GM21423 (cell line): ENCODE measurements at regions not wholly inside any gene's neighbourhood (a gene's known extent, or its start where the extent isn't known, plus 50 kb on each side); places are given as distances from the start of the nearest gene placed in this dataset.
"Not testable (repeated sequence)": the region's sequence is repeated elsewhere in the genome, so short reads cannot be mapped to it uniquely, and the experiment has no call there.

Experiments
- ATAC-seq: cut with Tn5 transposase; IDR thresholded peaks from one replicate; pipeline ENCODE4 v1.9.1; 2021; ENCODE audit warnings: mild to moderate bottlenecking, moderate library complexity; ENCODE audit not compliant: unreplicated experiment

DNA sequence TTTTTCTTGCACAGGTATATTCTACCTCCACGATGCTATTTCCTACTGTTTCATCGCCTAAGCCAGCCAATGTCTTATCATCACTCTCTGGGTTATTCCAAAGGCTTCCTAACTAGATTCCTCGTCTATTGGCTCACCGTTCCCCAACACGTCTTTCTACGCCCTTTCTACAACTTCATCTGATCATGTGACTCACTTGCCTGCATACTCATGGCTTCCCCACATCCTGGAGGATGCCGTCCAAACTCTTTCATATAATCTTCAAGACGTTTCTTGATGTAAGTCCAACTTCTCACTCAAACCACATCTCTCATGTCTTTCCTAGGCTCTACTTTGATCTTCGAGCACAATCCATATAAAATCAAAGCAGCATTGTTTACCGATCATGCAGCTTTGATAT is 322.0 kb upstream of the PPARGC1A start:
- ATAC-seq = no peak

DNA sequence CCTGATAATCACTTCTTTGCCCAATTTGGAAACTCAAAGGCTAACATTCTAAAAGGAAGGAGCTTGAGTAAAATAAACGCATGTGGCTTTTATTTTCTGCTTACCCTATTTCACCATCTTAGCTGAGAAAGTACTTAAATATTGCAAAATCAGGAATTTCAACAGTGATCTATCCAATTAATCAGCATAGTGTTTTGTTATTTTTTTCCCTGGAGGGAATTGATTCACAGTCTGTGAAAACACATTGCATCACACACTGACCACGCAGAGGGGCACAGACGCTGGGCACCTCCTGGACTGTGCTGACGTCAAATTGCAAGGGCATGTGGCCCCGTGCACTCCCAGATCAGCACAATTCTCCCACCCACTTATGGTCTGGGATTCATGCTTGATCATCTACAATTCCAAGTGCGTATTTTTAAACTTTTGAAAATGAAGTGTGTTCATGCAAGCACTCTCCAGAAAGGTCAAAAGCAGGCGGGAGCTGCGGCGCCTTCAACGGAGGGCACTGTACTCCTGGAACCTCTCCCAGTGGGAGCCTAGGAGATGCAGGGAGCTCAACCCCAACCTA is 320.6 kb upstream of the PPARGC1A start:
- no peak for ATAC-seq

DNA sequence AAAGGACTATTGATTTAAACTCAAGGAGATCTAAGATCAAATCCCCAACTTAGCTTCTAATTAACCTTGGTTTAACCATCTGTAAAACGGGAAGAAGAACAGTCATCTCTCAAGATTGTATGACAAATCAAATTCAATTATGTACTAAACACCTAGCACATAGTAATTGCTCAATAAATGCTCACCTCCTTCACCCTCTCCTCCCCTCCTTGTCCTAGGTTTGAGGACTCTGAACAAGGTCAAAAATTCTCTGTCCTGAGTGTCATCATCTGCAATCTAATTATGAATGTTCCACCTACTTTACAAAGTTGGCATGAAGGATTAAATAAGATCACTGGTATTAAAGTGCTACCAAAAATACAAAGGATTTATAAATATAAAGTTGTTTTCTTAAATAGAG is 320.1 kb upstream of the PPARGC1A start:
- ATAC-seq = no peak

DNA sequence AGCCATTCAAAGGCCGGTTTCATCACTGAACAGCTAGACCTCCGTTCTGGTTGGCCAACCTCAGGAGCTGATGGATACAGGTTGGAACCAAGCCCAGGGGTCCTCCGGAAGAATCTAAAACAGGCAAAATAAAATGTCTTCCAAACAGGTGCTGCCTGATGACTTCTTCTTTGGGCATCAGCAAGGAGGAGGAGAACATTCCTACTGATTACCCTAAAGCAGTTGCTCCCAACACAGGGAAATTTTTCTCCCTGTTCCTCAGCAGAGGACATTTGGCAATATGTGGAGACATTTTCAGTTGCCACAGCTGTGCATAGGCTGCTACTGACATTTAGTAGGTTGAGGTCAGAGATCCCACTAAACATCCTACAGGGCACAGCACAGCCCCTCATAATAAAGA is 319.3 kb upstream of the PPARGC1A start:
- ATAC-seq = no peak

DNA sequence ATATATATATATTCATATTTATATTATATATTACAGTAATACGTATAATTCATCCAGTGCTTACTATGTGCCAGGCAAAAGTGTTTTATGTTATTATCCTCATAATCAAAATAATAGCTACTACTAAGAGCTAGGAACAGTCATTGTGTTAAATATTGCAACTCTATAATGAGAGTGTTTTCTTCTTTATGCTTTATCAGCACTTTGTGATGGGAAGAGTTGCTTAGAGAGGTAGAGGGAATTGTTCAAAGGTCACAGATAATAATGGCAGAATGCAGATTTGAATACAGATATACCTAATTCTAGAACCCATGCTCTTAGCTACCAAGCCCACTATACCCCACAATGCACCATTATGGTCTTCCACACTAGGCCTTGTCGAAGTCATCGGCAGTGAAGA is 318.8 kb upstream of the PPARGC1A start:
- no peak for ATAC-seq

DNA sequence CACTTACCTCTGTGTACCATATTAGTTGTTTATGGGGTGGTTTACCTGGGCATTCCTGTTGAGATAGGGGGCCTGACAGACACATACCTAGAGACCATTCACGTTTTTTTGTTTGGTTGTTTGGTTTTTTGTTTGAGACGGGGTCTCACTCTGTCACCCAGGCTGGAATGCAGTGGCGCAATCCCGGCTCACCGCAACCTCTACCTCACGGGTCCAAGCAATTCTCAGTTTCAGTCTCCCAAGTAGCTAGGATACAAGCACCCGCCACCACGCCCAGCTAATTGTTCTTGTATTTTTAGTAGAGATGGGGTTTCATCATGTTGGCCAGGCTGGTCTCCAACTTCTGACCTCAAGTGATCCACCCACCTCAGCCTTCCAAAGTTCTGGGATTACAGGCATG is 314.9 kb upstream of the PPARGC1A start:
- ATAC-seq = not testable (repeated sequence)

DNA sequence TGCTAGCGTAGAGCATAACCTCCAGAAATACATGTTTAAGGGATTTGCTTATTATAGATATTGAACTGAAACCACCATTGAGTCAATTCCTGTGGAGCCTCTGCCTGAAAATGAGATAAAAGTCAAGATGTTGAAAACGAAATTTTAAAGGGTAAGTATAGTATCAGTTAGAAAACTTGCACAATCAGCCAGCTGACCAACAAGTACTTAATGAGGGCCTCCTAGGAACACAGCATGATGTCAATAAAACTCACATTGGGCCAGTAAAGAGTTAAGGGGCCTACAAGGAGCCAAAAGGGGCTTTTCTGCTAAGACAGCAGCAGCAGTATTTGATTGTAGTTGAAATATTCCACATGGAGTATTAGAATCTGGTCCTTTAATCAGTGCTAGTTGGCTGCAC is 314.1 kb upstream of the PPARGC1A start:
- ATAC-seq = no peak

DNA sequence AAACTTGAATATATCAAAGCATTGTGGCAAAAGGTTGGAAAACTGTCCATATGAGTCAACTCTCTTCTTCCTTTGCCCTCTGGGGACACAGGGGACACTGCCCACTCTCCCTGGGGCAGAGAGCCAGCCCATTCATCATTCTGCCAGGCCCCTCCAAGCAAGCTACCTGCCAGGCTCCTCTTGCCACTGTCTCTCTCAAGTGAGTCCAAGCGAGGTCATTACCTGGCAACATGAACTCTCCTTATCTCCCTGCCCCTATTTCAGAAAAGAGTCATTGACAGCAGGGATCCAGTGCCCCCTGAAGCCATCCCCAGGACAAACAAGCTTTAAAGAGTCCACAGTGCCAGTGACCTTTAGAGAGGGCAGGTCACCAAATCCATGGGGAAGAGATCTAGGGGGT is 312.7 kb upstream of the PPARGC1A start:
- ATAC-seq = no peak

DNA sequence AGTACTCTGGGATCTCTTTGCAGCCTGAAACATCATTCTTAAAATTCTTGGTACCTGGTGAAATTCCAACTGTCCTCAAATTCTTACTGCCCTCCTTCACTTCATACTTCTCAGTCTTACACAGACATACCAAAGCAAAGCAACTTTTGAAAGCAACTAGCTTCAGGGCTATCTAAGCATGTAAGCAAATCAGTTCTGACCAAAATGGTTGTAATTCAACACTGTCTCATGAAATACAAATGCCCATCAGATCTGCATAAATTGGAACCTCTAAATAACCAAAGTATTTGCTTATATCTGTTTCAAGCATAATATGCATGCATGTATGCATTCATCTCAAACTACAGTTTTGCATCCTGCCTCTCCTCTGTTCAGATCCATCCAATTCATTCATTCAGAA is 308.1 kb upstream of the PPARGC1A start:
- ATAC-seq = no peak

DNA sequence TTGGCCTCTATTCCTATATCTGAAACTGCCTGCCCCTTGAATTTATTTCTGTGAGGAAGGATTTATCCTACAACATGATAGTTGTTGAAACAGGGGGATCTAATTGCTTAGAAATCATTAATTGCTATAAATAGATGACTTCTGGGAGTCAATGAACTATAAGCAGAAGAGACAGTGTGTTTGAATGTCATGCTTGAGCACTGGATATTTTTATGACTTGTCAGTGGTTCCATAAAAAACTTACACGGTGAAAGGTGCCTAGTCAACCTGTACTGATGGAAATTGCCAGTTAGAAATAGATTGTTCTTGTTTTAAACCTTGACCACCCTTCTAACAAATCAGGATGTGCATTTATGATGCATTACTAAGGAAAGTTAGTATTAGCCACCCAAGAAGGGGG is 306.9 kb upstream of the PPARGC1A start:
- no peak for ATAC-seq

DNA sequence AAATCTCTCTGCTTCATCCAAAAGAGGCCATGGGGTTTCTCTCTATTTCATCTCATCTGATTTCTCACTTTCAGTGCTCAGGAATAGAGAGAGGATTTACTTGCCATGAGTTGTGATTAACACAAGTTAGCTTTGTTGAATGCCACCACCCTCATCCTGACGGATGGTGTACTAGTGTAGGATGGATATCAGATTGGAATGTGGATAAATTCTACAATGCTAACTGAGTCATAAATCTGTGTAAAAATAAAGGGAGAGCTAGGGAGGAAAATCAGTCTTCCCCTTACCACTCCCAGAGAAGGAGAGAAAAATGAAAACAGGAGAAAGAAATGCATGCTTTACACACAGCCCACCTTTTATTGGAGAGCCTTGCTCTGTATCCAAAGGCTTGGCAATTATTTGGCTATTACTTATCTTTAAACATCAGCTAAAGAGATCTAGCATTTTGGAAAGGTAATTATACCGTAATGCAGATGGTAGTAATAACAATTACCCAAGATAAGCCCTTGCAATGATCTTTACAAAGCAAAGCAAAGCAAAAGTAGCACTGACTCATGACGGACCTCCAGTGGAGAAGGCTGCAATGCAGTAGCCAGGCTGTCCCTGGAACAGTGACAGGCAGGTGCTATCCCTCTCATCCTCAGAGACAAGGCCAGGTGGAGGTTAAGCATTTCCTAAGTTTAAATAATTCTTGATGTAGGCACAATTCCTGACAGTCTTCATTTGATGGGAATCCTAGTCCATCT is 306.3 kb upstream of the PPARGC1A start:
- ATAC-seq = no peak

DNA sequence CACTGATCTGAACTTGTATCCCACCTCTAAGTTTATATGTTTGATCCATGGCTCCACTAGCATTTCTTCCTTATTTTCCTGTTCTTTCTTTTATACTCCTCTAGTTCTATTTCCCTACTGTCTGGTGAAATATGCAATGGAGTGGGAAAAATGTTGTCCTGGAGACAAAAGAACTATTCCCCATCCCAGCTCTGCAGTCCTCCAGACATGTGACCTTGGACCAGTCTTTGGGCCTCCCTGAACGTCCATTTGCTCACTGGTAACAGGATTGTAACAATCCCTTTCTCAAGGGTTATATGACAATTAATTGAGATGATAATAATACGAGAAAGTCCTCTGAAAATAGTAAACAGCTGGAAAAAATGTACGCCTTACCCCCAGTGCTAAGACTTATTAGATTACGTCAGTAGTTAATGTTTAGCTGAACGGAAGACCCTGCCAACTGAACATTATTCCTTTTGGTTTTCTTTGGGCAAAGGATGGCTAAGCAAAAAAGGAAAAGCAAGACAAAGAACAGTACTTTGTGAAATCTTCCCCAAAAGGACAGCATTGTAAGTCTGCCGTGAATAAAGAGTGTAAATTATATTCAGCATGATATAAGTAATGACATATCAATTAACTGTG is 302.3 kb upstream of the PPARGC1A start:
- ATAC-seq = no peak

DNA sequence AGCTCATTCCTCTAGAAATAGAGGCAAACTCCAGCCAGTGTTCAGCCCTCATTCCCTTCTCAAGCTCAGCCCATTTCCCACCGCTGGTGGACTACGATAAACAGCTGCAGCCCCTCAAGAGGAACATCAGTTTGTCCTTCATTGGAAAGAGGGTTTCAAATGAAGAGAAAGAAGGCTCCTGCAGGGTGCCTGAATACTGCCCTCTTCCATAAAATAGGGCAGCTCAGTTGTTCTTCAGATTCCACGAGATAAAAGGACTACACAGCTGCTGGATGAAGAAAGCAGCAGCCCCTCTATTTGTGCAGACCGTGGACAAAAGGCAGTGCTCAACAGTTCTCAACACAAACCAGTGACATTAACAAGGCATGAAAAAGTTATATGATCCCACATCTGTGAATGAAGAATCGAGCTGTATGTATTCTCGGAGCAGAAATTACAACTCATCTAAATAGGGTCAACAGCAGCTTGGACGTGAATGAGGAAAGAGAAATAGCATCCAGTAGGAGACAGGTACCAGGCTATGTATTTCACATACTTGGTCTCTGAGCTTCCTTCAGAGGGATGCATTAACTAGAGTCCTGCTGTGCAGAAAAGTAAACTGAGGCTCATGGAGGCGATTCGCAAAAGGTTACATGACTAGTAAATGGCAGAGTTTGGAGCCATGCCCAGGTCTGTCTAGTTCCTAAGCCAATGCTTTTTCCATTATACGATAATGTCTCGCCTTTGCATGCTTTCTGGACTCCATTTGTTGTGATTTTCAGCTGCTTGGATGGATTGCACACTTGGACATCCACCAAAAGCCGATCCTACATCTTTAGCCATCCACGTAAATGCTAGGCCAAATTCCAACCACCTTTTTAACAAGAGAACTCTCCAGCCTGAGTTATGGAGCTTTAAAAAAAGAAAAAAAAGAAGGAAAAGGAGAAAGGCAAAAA is 301.2 kb upstream of the PPARGC1A start:
- no peak for ATAC-seq

DNA sequence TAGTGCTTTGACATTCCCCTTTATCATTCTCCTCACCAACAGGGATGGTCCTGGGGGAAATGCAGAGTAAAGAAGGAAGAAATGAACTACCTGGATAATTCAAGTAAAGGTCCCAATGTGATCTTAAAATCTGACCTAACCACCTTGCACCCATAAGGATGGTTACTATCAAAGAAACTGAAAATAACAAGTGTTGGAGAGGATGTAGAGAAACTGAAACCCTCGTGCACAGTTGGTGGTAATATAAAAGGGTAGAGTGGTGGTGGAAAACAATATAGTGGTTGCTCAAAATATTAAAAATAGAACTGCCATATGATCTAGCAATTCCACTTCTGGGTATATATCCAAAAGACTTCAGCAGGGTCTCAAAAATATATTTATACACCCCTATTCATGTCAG is 298.6 kb upstream of the PPARGC1A start:
- no peak for ATAC-seq

DNA sequence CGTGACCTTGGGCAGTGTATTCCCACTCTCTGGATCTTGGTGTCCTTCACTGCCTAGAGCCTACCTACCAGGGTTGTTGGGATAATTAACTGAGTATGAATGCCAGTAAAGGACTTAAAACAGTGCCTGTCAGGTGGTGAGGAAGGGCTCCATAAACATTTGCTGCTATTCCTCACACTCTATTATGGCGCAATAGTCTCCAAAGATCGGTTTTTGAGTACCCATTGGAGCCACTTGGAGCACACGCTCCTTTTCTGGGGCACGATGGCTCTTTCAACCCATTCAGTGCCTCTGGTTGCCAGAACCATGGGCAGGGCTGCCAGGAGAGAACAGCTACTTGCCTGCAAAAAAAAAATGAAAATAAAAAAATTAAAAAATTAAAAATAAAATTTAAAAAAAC is 296.6 kb upstream of the PPARGC1A start:
- no peak for ATAC-seq

DNA sequence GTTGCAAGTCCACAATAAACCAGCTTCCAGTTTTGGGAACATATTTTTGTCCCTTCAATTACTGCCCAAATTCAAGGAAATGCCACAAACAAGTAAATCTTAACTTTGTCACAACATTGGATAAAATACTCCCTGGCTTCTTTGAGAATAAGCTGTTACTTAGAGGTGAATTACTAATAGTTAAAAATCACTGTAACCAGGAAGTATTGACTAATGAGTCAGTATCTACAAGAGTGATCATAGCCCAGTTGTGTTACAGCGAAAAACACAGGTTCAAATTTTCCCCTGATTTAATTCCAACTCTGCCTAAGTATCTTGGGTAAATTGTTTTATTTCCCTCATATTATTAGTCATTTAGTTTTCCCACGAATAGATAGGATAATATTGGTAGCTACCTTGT is 291.2 kb upstream of the PPARGC1A start:
- no peak for ATAC-seq

DNA sequence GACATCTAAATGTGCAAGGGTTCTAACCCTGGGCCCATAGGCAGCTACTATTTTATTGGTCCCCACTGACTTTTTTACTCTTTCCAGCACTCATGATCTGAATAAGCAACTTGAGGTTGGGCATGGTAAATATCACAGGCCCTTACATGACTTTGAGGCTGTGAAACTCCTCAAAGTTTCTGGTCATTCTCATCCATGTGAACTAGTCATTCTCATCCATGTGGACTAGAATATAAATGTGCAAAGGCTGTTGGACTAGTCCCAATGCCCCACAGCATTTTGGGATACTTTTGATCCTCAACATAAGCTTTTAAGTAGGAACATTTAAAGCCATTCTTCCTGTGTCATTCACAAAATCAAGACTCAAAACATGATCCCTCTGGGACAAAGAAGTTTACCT is 290.7 kb upstream of the PPARGC1A start:
- no peak for ATAC-seq

DNA sequence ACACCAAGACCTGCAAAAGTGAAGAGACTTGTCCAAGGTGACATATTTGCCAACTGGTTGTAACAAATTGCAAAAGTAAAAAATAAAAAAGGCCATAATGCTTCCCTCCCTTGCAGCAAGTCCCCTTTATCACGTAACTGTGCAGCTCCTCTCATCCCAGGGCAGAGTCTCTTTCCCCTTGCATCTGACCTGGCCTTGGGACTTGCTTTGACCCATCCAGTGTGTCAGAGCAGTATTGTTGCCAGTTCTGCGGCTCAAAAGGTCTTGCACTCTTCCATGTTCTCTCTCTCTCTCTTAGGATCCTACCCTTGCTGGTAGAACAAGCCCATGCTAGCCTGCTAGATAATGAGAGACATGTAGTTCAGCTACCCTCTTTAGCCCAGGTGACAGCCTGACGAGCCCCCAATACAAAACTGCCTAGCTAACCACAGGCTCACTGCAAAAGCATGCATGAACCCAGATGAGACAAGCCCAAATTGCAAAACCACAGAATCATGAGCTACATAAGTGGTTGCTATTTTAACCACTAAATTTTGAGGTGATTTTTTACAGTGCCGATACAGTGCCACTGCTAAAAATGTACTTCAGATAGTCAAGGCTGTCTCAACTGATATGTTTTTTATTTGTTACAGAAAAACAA is 289.5 kb upstream of the PPARGC1A start:
- no peak for ATAC-seq

DNA sequence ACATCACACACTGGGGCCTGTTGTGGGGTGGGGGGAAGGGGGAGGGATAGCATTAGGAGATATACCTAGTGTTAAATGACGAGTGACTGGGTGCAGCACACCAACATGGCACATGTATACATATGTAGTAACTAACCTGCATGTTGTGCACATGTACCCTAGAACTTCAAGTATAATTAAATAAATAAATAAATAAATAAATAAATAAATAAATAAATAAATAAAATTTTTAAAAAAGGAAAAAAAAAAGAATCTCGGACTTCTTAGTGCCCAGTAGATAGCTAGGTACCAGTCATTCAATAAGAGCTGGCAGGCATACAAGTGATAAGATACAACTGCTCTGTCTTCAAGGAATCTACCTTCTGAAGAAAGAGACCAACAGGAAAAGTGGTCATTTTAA is 287.6 kb upstream of the PPARGC1A start:
- not testable (repeated sequence) for ATAC-seq

DNA sequence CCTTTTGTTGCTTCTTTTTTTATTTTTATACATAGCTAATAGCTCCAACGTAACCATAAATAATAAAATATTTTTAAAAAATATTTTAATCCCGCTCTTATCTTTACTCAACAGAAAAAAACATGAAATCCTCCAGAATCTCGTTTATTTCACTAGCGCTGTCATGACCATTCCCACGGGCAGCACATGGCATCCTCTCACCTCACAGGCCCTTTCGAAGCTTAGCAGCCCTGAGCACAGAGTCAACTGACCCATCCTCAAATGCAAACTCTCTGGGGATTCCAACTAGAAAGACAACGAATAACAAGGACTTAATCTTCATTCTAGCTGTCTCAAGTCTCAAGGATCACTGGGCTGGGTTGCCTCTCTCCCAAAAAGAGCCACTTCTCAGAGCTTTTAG is 285.9 kb upstream of the PPARGC1A start:
- no peak for ATAC-seq

DNA sequence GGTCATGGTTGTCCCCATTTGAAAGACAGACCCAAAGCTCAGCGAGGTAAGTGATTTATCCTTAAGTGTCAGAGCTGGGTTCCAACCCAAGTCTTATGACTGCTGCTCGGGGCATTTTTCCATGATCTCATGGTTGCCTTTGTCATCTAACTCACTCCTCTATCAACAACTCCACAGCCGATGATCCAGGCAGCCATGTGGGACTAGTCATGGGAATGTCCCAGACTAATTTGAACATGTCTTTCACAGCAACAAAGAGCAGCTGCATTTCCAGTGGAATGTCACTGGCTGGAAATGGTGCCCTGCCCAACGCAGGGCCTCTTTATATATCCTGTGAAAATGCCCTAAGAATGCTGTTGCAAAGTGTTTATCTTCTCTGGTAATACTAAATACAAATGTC is 284.8 kb upstream of the PPARGC1A start:
- ATAC-seq = no peak
